ENCODE measurements at regions not wholly inside any gene's neighbourhood (a gene's known extent, or its start where the extent isn't known, plus 50 kb on each side); places are given as distances from the start of the nearest gene placed in this dataset.
A peak's percentile ranks its signal among the peaks of the same experiment; 100 is the strongest.

- no peak overlapping the region for H3K27ac Mint-ChIP-seq
- no peak overlapping the region for H3K4me3 ChIP-seq (ENCODE audit: low read length)
- 94 to 95% methylated on average over 10 to 12 of the region's 12 CpGs for WGBS, 2 experiments (ENCODE audit: insufficient coverage in 1 of 2, insufficient read length in 1 of 2)
- H3K36me3 Mint-ChIP-seq (ENCODE audit: low read depth): no peaks in the 10 kb centered on the region
- no peak for TF ChIP-seq CTCF (conservative IDR thresholded peaks at IDR 0.05)
- H3K4me1 Mint-ChIP-seq: peaks cover 3% of the 10 kb centered on the region
- H3K4me3 Mint-ChIP-seq: no peak overlapping the region
- peak overlapping the region; percentile 6 for H3K27ac ChIP-seq (ENCODE audit: low read depth, low read length)
- no peaks in the 10 kb centered on the region for H3K9me3 Mint-ChIP-seq
- no peaks in the 10 kb centered on the region for H3K9me3 ChIP-seq (ENCODE audit: control insufficient read depth, low read length)
- H3K27me3 Mint-ChIP-seq (ENCODE audit: insufficient read depth): no peaks in the 10 kb centered on the region
- DNase-seq: no peak
- no peaks in the 10 kb centered on the region for H3K4me1 ChIP-seq (ENCODE audit: control insufficient read depth, insufficient read depth, low read length)
- H3K36me3 ChIP-seq (ENCODE audit: control insufficient read depth, insufficient read depth, low read length): no peaks in the 10 kb centered on the region
- H3K27me3 ChIP-seq (ENCODE audit: control insufficient read depth, insufficient read depth, low read length, poor library complexity, severe bottlenecking): no peaks in the 10 kb centered on the region
- H3K9ac ChIP-seq (ENCODE audit: extremely low read depth, low read length, poor library complexity, severe bottlenecking): no peak overlapping the region
Measured at GRCh38 chr15:46460431-46461094, 825.7 kb downstream of the SQOR start.

GRCh38 chr15:46461416-46461815 lies 826.6 kb downstream of the SQOR start:
- H3K27ac Mint-ChIP-seq: no peak overlapping the region
- WGBS, 2 experiments (ENCODE audit: insufficient coverage in 1 of 2, insufficient read length in 1 of 2): 92 to 100% methylated on average over 2 of the region's 2 CpGs

GRCh38 chr15:46467041-46467440 lies 832.2 kb downstream of the SQOR start:
- Histone ChIP-seq H3K4me3 (ENCODE audit: low read length) (no peak overlapping the region), H3K4me1 (ENCODE audit: control insufficient read depth, insufficient read depth, low read length) (no peaks in the 10 kb centered on the region), H3K27ac (ENCODE audit: low read depth, low read length) (no peak overlapping the region), H3K36me3 (ENCODE audit: control insufficient read depth, insufficient read depth, low read length) (no peaks in the 10 kb centered on the region), H3K9ac (ENCODE audit: extremely low read depth, low read length, poor library complexity, severe bottlenecking) (no peak overlapping the region), H3K9me3 (ENCODE audit: control insufficient read depth, low read length) (no peaks in the 10 kb centered on the region), H3K27me3 (ENCODE audit: control insufficient read depth, insufficient read depth, low read length, poor library complexity, severe bottlenecking) (no peaks in the 10 kb centered on the region)
- Mint-ChIP-seq H3K27ac (no peak overlapping the region), H3K36me3 (ENCODE audit: low read depth) (no peaks in the 10 kb centered on the region), H3K27me3 (ENCODE audit: insufficient read depth) (no peaks in the 10 kb centered on the region), H3K4me3 (no peak overlapping the region), H3K9me3 (no peaks in the 10 kb centered on the region), H3K4me1 (no peaks in the 10 kb centered on the region)
- no peak for TF ChIP-seq CTCF (conservative IDR thresholded peaks at IDR 0.05)
- 75 to 83% methylated on average over 1 of the region's 1 CpG for WGBS, 2 experiments (ENCODE audit: insufficient coverage in 1 of 2, insufficient read length in 1 of 2)
- DNase-seq: no peak

More at GRCh38 chr15:46461416-46461815, 826.6 kb downstream of the SQOR start:
- Mint-ChIP-seq H3K9me3 (no peaks in the 10 kb centered on the region), H3K4me1 (no peaks in the 10 kb centered on the region), H3K36me3 (ENCODE audit: low read depth) (no peaks in the 10 kb centered on the region), H3K4me3 (no peak overlapping the region), H3K27me3 (ENCODE audit: insufficient read depth) (no peaks in the 10 kb centered on the region)
- Histone ChIP-seq H3K36me3 (ENCODE audit: control insufficient read depth, insufficient read depth, low read length) (no peaks in the 10 kb centered on the region), H3K27me3 (ENCODE audit: control insufficient read depth, insufficient read depth, low read length, poor library complexity, severe bottlenecking) (no peaks in the 10 kb centered on the region), H3K27ac (ENCODE audit: low read depth, low read length) (no peak overlapping the region), H3K9me3 (ENCODE audit: control insufficient read depth, low read length) (no peaks in the 10 kb centered on the region), H3K4me3 (ENCODE audit: low read length) (no peak overlapping the region), H3K9ac (ENCODE audit: extremely low read depth, low read length, poor library complexity, severe bottlenecking) (no peak overlapping the region), H3K4me1 (ENCODE audit: control insufficient read depth, insufficient read depth, low read length) (no peaks in the 10 kb centered on the region)
- DNase-seq: no peak
- no peak for TF ChIP-seq CTCF (conservative IDR thresholded peaks at IDR 0.05)
